ENCODE measurements at regions not wholly inside any gene's neighbourhood (a gene's known extent, or its start where the extent isn't known, plus 50 kb on each side); places are given as distances from the start of the nearest gene placed in this dataset.

DNA sequence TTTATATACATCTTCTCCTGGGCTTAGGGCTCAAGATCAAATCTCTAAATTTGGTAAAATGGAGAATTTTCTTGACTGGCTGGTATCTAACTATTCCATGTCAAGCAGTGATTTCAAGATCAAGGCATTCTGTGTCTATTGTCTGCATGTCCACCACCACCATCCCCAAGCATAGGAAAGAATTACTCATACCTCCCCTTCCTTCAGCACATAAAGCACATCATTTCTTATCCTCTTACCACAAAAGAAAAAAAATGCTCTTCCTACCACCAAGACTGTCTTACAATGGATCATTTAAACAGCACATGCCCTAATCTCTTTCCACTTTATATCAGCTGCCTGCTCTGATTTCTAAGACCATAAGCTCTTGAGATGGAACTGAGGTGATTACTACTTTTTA lies 470.5 kb upstream of the THBS1 start:
- Histone ChIP-seq H3K4me3 (ENCODE audit: low read depth in 2 of 2, low read length in 1 of 2) (no peak overlapping the region), H3K4me2 (no peak overlapping the region), H4K20me1 (ENCODE audit: insufficient read depth) (no peaks in the 10 kb centered on the region), H3K36me3 (replicated peaks in 1 of 2; ENCODE audit: control insufficient read depth in 1 of 2, insufficient read depth in 2 of 2, low read length in 1 of 2) (no peaks in the 10 kb centered on the region), H3K27ac (ENCODE audit: low read depth in 2 of 2, low read length in 1 of 2) (peak overlapping the region in 1 of 2 experiments; percentile 67; a peak in 2 of 4 replicates), H3K9ac (no peak overlapping the region), H3K9me3 (no peaks in the 10 kb centered on the region), H3K9me2 (no peaks in the 10 kb centered on the region), H3K4me1 (ENCODE audit: control insufficient read depth in 1 of 2, insufficient read depth in 2 of 2, low read depth in 1 of 2, low read length in 1 of 2) (peaks cover 0 to 9% of the 10 kb centered on the region in 2 experiments; a peak in 1 of 4 replicates), H3K79me2 (ENCODE audit: insufficient read depth) (no peaks in the 10 kb centered on the region), H2AFZ (ENCODE audit: low read depth) (no peak overlapping the region), H3F3A (replicated peaks; ENCODE audit: insufficient read depth) (peaks cover 8% of the 10 kb centered on the region), H3K27me3 (ENCODE audit: insufficient read depth) (no peaks in the 10 kb centered on the region)
- no peak for DNase-seq
- TF ChIP-seq, protein P1, sequence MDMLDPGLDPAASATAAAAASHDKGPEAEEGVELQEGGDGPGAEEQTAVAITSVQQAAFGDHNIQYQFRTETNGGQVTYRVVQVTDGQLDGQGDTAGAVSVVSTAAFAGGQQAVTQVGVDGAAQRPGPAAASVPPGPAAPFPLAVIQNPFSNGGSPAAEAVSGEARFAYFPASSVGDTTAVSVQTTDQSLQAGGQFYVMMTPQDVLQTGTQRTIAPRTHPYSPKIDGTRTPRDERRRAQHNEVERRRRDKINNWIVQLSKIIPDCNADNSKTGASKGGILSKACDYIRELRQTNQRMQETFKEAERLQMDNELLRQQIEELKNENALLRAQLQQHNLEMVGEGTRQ (IDR thresholded peaks at IDR 0.05; ENCODE audit: borderline replicate concordance, low read depth, low read length), result no peak
- 0 out of 2 replicates have a peak, but pooled peaks have one; percentile 34 for TF ChIP-seq JUND (IDR thresholded peaks at IDR 0.05)
- no peak for TF ChIP-seq MEF2A (IDR thresholded peaks at IDR 0.05; ENCODE audit: borderline replicate concordance, low read depth)
- TF ChIP-seq, protein P2, sequence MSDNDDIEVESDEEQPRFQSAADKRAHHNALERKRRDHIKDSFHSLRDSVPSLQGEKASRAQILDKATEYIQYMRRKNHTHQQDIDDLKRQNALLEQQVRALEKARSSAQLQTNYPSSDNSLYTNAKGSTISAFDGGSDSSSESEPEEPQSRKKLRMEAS (IDR thresholded peaks at IDR 0.05; ENCODE audit: low read depth), result no peak
- peak in 1 of 2 experiments; percentile 35; a peak in 2 of 4 replicates for TF ChIP-seq EP300 (IDR thresholded peaks at IDR 0.05; ENCODE audit: borderline replicate concordance in 1 of 2, low read depth in 1 of 2, low read length in 1 of 2)
- TF ChIP-seq FOXJ3 (CRISPR knock-in tag; IDR thresholded peaks at IDR 0.05), result no peak
- no peak for TF ChIP-seq SIN3A (IDR thresholded peaks at IDR 0.05; ENCODE audit: borderline replicate concordance, low read depth, low read length)
- TF ChIP-seq FOSL2 (IDR thresholded peaks at IDR 0.05; ENCODE audit: borderline replicate concordance, low read depth), result peak; percentile 11; the same call in 1 of the 2 replicates
- TF ChIP-seq, protein P3, sequence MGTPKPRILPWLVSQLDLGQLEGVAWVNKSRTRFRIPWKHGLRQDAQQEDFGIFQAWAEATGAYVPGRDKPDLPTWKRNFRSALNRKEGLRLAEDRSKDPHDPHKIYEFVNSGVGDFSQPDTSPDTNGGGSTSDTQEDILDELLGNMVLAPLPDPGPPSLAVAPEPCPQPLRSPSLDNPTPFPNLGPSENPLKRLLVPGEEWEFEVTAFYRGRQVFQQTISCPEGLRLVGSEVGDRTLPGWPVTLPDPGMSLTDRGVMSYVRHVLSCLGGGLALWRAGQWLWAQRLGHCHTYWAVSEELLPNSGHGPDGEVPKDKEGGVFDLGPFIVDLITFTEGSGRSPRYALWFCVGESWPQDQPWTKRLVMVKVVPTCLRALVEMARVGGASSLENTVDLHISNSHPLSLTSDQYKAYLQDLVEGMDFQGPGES (IDR thresholded peaks at IDR 0.05; ENCODE audit: low read depth, low read length), result no peak
- TF ChIP-seq, protein P4, sequence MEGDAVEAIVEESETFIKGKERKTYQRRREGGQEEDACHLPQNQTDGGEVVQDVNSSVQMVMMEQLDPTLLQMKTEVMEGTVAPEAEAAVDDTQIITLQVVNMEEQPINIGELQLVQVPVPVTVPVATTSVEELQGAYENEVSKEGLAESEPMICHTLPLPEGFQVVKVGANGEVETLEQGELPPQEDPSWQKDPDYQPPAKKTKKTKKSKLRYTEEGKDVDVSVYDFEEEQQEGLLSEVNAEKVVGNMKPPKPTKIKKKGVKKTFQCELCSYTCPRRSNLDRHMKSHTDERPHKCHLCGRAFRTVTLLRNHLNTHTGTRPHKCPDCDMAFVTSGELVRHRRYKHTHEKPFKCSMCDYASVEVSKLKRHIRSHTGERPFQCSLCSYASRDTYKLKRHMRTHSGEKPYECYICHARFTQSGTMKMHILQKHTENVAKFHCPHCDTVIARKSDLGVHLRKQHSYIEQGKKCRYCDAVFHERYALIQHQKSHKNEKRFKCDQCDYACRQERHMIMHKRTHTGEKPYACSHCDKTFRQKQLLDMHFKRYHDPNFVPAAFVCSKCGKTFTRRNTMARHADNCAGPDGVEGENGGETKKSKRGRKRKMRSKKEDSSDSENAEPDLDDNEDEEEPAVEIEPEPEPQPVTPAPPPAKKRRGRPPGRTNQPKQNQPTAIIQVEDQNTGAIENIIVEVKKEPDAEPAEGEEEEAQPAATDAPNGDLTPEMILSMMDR (IDR thresholded peaks at IDR 0.05), result no peak
- TF ChIP-seq, protein P5, sequence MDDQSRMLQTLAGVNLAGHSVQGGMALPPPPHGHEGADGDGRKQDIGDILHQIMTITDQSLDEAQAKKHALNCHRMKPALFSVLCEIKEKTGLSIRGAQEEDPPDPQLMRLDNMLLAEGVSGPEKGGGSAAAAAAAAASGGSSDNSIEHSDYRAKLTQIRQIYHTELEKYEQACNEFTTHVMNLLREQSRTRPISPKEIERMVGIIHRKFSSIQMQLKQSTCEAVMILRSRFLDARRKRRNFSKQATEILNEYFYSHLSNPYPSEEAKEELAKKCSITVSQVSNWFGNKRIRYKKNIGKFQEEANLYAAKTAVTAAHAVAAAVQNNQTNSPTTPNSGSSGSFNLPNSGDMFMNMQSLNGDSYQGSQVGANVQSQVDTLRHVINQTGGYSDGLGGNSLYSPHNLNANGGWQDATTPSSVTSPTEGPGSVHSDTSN (IDR thresholded peaks at IDR 0.05), result 0 out of 2 replicates have a peak, but pooled peaks have one; percentile 3
- TF ChIP-seq, protein P6, sequence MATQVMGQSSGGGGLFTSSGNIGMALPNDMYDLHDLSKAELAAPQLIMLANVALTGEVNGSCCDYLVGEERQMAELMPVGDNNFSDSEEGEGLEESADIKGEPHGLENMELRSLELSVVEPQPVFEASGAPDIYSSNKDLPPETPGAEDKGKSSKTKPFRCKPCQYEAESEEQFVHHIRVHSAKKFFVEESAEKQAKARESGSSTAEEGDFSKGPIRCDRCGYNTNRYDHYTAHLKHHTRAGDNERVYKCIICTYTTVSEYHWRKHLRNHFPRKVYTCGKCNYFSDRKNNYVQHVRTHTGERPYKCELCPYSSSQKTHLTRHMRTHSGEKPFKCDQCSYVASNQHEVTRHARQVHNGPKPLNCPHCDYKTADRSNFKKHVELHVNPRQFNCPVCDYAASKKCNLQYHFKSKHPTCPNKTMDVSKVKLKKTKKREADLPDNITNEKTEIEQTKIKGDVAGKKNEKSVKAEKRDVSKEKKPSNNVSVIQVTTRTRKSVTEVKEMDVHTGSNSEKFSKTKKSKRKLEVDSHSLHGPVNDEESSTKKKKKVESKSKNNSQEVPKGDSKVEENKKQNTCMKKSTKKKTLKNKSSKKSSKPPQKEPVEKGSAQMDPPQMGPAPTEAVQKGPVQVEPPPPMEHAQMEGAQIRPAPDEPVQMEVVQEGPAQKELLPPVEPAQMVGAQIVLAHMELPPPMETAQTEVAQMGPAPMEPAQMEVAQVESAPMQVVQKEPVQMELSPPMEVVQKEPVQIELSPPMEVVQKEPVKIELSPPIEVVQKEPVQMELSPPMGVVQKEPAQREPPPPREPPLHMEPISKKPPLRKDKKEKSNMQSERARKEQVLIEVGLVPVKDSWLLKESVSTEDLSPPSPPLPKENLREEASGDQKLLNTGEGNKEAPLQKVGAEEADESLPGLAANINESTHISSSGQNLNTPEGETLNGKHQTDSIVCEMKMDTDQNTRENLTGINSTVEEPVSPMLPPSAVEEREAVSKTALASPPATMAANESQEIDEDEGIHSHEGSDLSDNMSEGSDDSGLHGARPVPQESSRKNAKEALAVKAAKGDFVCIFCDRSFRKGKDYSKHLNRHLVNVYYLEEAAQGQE (IDR thresholded peaks at IDR 0.05; ENCODE audit: low read depth, low read length), result no peak
- POLR2A ChIA-PET, result no interaction called here
- CTCF ChIA-PET, result no interaction called here

All from SK-N-SH (cell line).